Body of pancreas (tissue), 4 donors: ENCODE measurements at regions not wholly inside any gene's neighbourhood (a gene's known extent, or its start where the extent isn't known, plus 50 kb on each side); places are given as distances from the start of the nearest gene placed in this dataset.

ENCODE experiments used
- CTCF ChIP-seq, 7 experiments: fragments of 450-650 bp in 4 of 7; fragments of 200-600 bp in 3 of 7; sonication (generic) in 3 of 7; IDR thresholded peaks; one replicate each; pipeline ENCODE4 v1.5.1; 2016 to 2019; ENCODE audit warnings: antibody characterized with exemption in 7 of 7
- POLR2A ChIP-seq, 3 donors: fragments of 450-650 bp; IDR thresholded peaks; one replicate each; pipeline ENCODE4 v1.6.1; 2016; ENCODE audit warnings: antibody characterized with exemption in 3 of 3, mild to moderate bottlenecking in 2 of 3

DNA sequence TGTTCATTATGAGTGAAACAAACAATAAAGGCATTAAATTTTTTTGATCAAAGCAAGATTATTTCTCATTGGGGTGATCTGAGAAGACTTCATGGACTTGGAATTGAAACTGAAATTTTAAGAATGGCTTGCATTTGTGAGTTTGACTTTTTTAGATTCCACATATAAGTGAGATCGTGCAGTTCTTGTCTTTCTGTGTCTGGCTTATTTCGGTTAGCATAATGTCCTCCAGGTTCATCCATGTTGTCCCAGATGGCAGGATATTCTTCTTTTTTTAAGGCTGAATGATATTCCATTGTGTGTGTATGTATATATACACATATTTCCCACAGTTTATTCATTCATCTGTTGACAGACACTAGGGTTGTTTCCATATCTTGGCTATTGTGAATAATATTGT lies 716.5 kb downstream of the PRELID2 start:
- TF ChIP-seq POLR2A (IDR thresholded peaks at IDR 0.05) (no peak), CTCF (IDR thresholded peaks at IDR 0.05) (no peak)
